Ovary (tissue), 7 donors: ENCODE measurements at regions not wholly inside any gene's neighbourhood (a gene's known extent, or its start where the extent isn't known, plus 50 kb on each side); places are given as distances from the start of the nearest gene placed in this dataset.

Source experiments
- DNase-seq, 5 donors: peaks; one replicate each; pipeline ENCODE4 v3.0.0-alpha.2; 2019 to 2020
- H3K27ac ChIP-seq, 2 donors: fragments of 200-600 bp; one replicate each; pipeline versions ENCODE4 v1.5.1 to v1.8.0; 2019 to 2022
- H3K27me3 ChIP-seq: fragments of 200-600 bp; one replicate; pipeline ENCODE4 v1.8.0; 2022
- H3K36me3 ChIP-seq: fragments of 200-600 bp; sonication (generic); one replicate; pipeline ENCODE4 v1.5.1; 2019
- H3K4me1 ChIP-seq: one replicate; pipeline ENCODE4 v1.8.1; 2013; ENCODE audit warnings: mild to moderate bottlenecking, moderate library complexity; ENCODE audit not compliant: insufficient read depth
- H3K4me3 ChIP-seq: fragments of 200-600 bp; sonication (generic); one replicate; pipeline ENCODE4 v1.5.1; 2017
- H3K9me3 ChIP-seq, 2 donors: fragments of 200-600 bp in 1 of 2; sonication (generic) in 1 of 2; one replicate each; pipeline versions ENCODE4 v1.5.1 to v1.8.1; 2013 to 2019; ENCODE audit warnings: mild to moderate bottlenecking in 1 of 2, moderate library complexity in 1 of 2
- CTCF ChIP-seq, 3 donors: fragments of 450-650 bp in 2 of 3; fragments of 200-600 bp in 1 of 3; IDR thresholded peaks; one replicate each; pipeline versions ENCODE4 v1.5.1 to v1.8.0; 2016 to 2022; ENCODE audit warnings: antibody characterized with exemption in 3 of 3, mild to moderate bottlenecking in 1 of 3
- EP300 ChIP-seq: sonication (generic); formaldehyde crosslinking; IDR thresholded peaks from one replicate; pipeline ENCODE4 v1.6.1; 2017; ENCODE audit warnings: antibody characterized with exemption
- POLR2A ChIP-seq: fragments of 450-650 bp; IDR thresholded peaks from one replicate; pipeline ENCODE4 v1.6.1; 2017; ENCODE audit warnings: antibody characterized with exemption, mild to moderate bottlenecking, moderate library complexity
- WGBS, 3 donors: extraction: QIAGEN DNeasy Blood & Tissue Kit in 1 of 3; methylation state at CpG; one replicate each; pipeline versions ENCODE4 v1.1.5 to v1.1.7; 2013 to 2017; 5-methylcytosine and 5-hydroxymethylcytosine counted together
- intact Hi-C, 4 donors: fragments of 100-400 bp; cut with DNase I; formaldehyde crosslinking; loops; one replicate each; pipeline versions ENCODE4 v1.11.0 to v1.15.1; 2022 to 2023
- donor health status: DM: no; HTN: no; CAD: no; lungs with moderate emphysema.
- donor health status: DM: no; HTN: no; CAD: no.
- donor health status: Bipolar disorder and iron deficiency.
- donor health status: DM: no; HTN: no; CAD: no.
- donor health status: DM: yes; HTN: yes; CAD: no.

GRCh38 chr1:119226321-119226720, 85.9 kb upstream of the WARS2 start:
- H3K9me3 ChIP-seq: no peaks in the 10 kb centered on the region
- intact Hi-C loops: no loop called here
- H3K27me3 ChIP-seq: no peaks in the 10 kb centered on the region
- 9 to 37% (median 13%) methylated on average over 1 of the region's 1 CpG for WGBS, 3 donors
- no peak overlapping the region for H3K27ac ChIP-seq
- H3K36me3 ChIP-seq: no peaks in the 10 kb centered on the region
- no peak overlapping the region for H3K4me3 ChIP-seq
- TF ChIP-seq EP300 (no peak), POLR2A (no peak), CTCF (IDR thresholded peaks at IDR 0.05) (no peak)
- no peak for DNase-seq
- H3K4me1 ChIP-seq: no peaks in the 10 kb centered on the region

- H3K9me3 ChIP-seq: no peaks in the 10 kb centered on the region
- H3K4me3 ChIP-seq: no peak overlapping the region
- H3K27ac ChIP-seq: no peak overlapping the region
- H3K36me3 ChIP-seq: no peaks in the 10 kb centered on the region
- no peaks in the 10 kb centered on the region for H3K4me1 ChIP-seq
- intact Hi-C loops: no loop called here
- no peak for DNase-seq
- no peaks in the 10 kb centered on the region for H3K27me3 ChIP-seq
- TF ChIP-seq CTCF (IDR thresholded peaks at IDR 0.05): no peak
- no peak for TF ChIP-seq EP300
- no peak for TF ChIP-seq POLR2A
- 94 to 97% (median 96%) methylated on average over 2 to 3 of the region's 3 CpGs for WGBS, 3 donors
Observed at GRCh38 chr1:119226913-119227312, 86.5 kb upstream of the WARS2 start.

- TF ChIP-seq CTCF (IDR thresholded peaks at IDR 0.05) (no peak), POLR2A (no peak), EP300 (no peak)
- no peaks in the 10 kb centered on the region for H3K36me3 ChIP-seq
- H3K9me3 ChIP-seq: no peaks in the 10 kb centered on the region
- no peak for DNase-seq
- no peak overlapping the region for H3K27ac ChIP-seq
- 66 to 84% (median 77%) methylated on average over 2 of the region's 2 CpGs for WGBS, 3 donors
- H3K4me1 ChIP-seq: no peaks in the 10 kb centered on the region
- intact Hi-C loops: no loop called here
- H3K27me3 ChIP-seq: no peaks in the 10 kb centered on the region
- H3K4me3 ChIP-seq: no peak overlapping the region
Observed at GRCh38 chr1:119227456-119227855, 87.0 kb upstream of the WARS2 start.

GRCh38 chr1:119228335-119229080, 88.1 kb upstream of the WARS2 start:
- Histone ChIP-seq H3K4me1 (no peaks in the 10 kb centered on the region), H3K27ac (no peak overlapping the region), H3K9me3 (no peaks in the 10 kb centered on the region), H3K27me3 (no peaks in the 10 kb centered on the region), H3K36me3 (no peaks in the 10 kb centered on the region), H3K4me3 (no peak overlapping the region)
- intact Hi-C loops: no loop called here
- WGBS, 3 donors: 79 to 81% (median 80%) methylated on average over 4 of the region's 4 CpGs
- no peak for DNase-seq
- no peak for TF ChIP-seq POLR2A
- no peak for TF ChIP-seq EP300
- no peak for TF ChIP-seq CTCF (IDR thresholded peaks at IDR 0.05)
